Limb (tissue), 2 donors: ENCODE measurements at regions not wholly inside any gene's neighbourhood (a gene's known extent, or its start where the extent isn't known, plus 50 kb on each side); places are given as distances from the start of the nearest gene placed in this dataset.

Experiments used
- DNase-seq, 2 donors: peaks; one replicate each; pipeline ENCODE4 v3.0.0-alpha.2; 2016; ENCODE audit errors: extremely low spot score in 2 of 2

DNA sequence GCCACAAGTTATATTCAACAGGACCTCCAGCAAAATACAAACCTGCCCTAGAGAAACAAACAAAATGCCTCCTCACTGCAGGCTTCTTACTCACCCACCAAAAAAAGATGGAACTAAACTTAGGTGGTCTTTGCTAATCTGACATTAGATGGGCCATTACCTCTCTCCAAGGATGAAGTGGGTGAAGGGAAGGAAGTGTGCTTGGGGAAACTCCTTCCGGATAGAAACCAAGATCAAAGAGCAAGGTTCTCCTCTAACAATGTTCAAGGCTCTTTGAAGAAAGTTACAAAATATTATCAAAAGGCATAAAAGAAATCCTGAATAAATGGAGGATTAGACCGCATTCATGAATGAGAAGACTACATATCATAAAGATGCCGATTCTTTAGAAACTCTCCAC is 187.5 kb downstream of the ADSS2 start:
- no peak for DNase-seq

DNA sequence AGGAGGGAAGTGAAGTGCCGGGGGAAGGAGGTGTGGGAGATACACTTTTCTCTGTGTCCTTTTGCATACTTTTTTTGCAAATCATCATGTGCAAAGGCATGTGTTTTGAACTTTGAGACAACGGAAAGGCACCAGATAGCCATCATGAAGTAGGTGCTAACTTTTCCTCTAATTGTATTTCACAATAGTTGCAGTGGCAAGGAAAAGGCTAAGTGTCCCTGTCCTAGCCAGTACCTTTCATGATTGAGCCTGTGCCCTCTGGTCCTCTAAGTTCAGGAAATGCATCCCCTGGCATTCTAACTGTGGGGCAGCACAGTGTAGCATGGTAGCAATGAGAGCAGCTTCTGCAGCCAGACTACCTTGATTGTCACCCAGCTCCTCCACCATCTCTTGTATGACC is 186.2 kb downstream of the ADSS2 start:
- DNase-seq, result no peak

DNA sequence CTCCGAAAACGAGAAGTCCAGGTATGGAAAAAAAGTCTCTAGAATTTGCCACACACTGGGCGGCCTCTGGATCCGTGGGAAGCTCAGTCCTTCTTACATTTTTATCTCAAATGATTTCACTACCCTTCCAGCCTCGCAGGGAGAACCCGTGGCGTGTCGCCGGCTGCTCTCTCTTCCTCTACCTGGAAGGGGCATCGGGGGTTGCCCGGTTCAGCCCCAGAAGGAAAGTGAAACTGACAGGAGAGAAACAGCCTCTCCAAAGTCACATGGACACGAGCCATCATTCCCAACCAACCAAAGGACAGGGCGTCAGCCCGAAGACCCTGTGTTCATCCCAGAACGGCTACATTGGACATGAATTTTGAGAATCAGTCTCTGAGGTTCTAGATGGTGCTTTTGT is 182.5 kb downstream of the ADSS2 start:
- no peak for DNase-seq

DNA sequence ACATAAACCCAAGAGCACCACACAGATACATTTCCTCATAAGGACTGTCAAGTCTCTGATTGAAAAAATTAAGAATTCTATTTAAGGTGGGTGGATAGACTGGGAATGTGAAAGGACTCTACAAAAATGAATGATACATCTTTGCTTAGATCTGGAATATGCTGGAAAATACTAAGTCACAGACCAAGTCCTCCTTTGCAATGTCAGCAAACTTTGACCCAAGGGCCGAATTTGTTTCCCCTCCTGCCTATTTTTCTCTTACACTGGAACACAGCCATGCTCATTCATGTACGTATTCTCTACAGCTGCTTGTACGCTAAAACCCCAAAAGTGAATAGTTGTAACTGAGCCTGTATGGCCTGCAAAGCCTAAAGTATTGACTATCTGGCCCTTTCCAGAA is 180.7 kb downstream of the ADSS2 start:
- no peak for DNase-seq

DNA sequence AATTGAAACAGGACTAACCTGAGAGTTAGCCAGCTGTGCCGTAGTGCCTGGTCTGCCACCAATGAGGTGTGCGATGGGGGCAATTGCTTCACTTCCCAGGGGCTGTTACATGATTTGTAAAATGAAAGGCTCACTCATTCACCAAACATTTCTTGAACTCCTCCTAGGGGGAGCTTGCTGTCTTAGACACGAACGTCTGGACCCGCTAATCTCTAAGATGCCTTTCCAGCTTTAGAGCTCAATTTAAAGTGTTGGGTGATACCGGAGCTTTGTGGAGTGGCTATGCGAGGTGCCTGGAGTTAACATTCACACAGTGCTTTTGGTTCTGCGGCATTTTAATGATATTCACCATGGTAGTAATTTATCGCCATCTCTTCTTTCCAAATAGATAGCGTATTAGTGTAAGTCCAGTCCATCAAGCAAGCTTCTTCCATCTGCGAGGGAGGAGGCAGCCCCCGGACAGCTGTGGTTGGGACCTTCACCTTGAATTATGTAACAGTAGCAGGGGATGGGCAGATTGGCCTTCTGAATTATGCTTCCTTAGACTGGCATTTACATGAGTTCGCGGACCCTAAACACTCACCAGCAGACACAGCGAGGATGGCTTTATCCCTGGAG is 179.9 kb downstream of the ADSS2 start:
- no peak for DNase-seq

DNA sequence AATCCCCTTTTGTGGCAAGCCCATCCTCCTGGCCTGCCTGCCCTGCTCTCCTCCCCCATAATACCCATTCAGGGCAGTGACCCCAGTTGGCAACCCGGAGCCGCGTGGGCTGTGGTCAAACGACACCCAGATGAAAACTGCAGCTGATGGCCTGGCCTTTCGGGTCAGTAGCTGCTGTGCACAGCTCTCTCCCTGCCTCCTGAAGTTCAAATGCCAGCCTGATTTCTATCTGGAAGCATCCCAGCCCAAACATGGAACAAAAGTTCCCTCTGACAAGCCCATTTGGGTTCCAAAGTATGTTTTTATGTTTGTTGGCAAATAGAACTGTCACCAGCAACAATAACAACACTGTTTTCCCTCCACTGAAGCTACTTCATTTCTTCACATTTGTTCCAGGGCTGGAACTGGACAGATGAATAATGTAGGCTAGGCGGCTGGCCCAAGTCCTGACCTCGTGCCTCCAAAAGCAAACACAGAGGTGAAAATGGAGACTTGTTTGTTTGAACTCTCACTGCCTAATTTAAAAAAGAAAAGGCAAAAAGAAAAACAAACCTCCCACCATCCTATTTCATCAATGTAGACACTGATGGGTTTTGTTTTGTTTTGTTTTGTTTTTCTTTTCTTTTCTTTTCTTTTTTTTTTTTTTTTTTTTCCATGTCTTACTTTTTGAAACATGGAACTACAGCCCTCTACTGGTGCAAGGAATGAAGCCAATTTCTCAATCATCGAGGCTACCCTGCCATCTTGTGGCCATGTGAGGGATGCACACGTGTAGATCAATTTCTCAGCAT is 179.0 kb downstream of the ADSS2 start:
- DNase-seq, result peak; percentile 83 to 87

DNA sequence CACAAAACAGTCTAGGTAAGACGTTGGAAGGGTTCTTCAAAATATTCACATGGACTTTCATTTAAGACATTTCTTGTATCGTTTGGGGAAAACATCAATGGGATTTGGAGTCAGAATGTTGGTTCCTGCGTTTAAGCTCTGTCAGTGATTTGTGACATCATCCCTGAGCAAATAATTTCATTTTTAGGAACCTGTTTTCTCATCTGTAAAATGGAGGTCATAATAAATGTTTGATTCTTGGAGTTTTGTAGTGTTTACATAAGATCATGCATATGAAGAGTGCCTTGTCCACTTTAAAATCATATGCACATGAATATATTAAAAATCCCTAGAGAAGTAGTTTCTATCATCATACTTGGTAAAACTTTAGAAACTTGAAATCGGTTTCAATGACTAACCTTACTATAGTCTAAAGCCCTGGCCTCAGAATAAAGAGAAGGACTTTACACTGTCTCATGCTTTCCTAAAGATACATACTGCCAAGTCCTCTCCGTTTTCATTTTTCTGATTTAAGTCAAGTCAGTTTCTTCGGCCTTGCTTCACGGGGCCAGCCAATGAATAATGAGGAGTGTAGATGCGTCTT is 178.4 kb downstream of the ADSS2 start:
- no peak for DNase-seq

DNA sequence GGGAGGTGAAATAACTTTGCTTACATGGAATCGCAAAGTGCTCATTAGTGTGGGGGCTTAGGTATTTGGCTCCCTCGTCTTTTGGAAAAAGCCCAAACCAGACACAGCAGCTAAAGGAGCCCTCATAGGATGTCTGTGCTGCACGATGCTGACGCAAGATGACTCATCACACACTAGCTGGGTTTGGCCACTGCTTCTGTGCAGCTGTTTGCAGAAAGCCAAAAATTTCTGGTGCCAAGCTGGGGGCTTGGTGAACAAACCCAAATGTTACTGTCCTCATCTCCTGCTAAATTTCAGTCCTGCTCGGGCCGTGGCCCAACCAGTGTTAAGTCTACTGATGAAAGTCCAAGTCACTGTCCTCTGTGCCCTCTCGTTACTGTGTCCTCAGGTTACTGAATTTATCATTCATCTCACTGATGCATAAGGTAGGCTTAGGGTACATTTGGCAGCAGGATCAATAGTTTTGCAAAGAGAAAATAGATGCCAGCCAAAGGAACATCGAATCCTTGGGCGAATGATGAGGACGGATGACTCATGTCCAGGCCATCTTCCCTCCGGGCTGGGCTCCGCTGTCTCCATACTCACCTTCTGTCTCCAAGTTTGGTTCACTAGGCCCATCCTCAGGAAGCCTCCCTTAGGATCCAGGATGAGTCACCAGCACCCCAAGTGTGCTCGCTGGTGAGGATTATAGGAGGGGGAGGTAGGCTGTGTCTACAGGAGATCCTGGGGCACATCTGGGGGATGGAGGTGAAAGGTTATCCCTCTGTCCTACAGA is 177.7 kb downstream of the ADSS2 start:
- peak; percentile 48 to 70 for DNase-seq

DNA sequence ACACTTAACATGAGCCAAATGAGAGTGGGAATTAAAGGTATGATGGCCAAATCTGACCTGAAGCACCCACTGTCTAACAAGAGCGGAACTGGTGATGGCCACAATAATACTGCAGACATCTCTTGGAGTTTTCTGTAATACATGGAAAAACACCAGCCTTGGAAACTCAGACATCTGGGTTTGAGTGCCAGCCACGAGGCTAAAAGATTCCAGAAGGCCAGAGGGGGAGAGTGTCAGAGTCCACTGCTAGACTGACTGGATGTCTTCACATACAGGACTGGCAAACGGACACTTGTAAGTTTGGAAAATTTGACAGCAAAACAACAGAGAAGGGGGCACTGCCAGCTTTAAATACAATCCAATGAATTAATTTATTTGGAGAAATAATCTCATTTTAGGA is 175.1 kb downstream of the ADSS2 start:
- DNase-seq, result no peak

DNA sequence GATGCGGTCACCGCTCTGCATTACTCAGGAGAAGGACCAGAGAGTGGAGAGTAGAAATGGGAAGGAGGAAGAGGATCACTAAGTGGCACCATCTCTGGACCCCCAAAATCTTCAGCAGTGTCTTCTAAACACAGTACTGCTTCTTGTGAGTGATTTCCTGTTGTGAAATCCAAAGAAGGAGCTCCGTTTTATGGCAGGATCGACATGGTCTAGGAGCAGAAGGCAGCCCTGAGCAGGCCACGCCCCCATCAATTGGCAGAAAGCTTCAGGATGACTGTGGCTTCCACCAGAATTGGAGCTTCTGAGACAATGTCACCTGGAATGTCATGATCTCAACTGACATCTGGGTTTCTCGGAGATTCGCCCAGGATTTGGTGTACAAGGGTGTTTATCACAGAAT is 171.5 kb downstream of the ADSS2 start:
- DNase-seq, result no peak

DNA sequence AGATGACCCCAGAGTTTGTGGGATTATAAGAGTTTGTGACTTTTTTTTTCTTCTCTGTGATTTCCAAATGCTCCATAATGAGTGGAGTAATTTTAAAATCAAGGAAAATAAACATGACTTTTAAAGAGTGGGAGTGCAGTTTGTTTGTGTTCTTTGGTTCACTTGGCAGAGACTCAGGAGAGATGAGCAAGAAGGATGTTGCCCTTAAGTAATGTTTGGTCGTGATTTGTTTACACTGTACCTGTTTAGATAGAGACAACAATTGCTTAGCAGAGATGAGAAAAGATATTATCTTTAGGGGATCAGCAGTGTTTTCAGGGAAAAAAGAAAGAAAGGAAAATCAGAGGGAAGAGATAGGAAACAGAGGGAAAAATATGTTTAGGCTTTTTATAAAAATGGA is 170.8 kb downstream of the ADSS2 start:
- DNase-seq, result no peak

DNA sequence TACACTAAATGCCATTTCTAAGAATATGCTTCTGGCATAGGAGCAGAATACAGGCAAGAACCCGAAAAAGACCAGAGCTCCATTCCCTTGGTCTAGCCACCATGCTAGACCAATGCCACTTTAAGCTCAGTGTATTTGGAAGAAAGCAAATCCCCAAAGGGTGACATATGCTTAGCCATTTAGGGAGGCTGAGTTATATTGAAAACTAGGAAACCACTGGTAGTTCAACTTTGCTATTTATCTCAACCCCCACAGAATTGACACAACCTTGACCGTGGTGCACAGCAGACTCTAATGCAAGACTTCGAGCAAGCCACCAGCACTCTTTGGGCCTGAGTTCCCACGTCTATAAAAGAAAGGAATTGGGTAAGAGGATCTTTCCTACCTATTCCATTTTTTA is 167.9 kb downstream of the ADSS2 start:
- no peak for DNase-seq

DNA sequence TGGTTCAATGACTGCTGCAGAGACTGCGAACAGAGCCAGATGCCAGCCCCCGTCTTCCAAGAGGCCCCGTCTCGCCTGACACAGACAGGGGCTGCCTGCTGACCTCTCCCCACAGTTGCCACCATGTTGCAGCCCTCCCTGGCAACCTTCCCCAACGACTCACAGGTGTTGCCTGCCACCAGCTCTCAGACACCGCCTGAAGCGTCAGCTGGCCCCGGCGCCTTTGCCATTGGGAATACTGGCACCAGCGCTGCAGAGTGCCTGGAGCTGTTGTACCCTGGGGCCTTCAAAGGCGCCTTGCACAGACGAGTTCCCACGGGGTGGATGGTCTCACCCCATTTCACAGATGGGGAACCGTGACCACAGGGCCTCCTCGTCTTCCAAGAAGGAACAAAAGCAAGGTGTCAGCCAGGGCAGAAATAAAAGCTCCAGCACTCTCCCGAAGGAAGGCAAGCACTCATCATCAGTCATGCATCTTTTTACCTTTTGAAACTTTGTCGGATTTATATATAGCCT is 167.0 kb downstream of the ADSS2 start:
- DNase-seq, result no peak

DNA sequence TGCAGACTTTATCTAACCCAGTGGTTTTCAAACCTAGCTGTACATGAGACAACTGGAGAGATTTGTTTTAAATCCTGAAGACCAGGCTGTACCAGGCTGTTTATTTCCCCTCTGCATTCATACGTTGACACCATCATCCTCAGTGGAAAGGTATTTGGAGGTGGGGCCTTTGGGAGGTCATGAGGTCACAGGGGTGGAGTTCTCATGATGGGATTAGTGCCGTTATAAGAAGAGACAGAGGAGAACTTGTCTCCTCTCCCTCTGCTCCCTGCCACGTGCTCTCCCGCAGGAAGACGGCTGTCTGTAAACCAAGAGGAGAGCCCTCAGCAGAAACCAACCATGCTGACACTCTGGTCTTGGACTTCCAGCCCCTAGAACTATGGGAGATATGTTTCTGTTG is 165.4 kb downstream of the ADSS2 start:
- DNase-seq, result no peak

DNA sequence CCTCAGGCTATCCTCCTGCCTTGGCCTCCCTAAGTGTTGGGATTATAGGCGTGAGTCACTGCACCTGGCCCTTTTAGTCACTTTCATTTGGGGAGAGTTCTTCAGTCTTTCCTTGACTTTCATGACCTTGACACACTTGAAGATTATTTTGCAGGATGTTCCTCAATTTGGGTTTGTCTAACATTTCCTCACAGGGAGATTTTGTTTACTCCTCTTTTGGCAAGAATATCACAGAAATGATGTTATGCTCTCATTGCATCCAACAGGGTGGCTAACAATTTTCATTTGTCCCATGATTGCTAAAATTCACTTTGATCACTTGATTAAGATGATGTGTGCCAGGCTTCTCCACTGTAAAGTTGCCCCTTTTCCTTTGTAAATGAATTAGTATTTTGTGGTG is 164.0 kb downstream of the ADSS2 start:
- DNase-seq, result no peak

DNA sequence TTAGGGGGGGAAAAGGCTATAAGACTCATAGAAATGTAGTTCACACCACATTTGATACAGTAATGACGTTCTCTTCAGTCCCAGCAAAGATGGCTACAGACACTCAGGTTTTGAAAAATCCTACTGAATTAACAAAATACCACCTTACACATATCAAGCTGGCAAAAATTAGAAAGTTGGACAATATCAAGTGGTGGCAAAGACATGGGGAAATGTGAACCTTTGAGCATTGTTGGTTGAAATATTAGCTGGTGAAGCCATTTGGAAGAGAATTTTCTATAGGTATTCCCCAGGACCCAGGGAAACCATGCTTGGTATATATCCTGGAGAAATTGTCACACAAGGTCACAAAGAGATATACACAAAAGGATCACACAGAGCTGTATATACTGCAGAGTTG is 163.0 kb downstream of the ADSS2 start:
- DNase-seq, result no peak

DNA sequence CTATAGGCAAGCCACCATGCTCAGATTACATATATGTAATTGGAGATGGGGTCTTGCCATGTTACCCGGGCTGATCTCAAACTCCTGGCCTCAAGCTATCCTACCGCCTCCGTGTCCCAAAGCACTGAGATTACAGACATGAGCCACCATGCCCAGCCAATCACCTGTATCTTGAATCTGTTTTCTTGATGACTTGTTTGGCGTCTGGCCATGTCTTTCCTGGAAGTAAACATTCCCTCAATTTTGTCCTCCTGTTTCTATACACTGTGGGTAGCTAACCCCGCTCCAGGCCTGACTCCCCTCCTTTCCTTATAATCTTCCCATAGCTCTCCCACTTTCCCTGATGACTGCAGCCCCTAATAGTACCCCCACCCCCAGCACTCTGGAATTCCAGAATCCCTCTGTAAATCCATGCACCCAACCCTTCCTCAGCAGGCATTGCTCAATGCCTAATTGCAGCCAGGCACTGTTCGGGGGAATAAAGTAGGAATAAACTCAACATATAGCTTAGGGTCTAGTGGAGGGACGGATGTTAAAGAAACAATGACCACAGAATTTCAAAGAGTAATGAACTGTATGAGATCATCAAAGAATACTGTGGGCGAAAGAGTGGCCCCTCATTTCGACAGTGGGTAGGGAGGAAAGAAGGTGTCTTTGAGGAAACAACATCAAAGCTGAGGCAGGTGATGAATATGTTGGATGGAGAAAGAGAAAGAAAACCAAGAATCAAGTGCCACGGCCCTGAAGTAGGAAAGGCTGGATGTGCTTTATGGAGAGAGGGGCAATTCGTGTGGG is 161.5 kb downstream of the ADSS2 start:
- DNase-seq, result no peak

DNA sequence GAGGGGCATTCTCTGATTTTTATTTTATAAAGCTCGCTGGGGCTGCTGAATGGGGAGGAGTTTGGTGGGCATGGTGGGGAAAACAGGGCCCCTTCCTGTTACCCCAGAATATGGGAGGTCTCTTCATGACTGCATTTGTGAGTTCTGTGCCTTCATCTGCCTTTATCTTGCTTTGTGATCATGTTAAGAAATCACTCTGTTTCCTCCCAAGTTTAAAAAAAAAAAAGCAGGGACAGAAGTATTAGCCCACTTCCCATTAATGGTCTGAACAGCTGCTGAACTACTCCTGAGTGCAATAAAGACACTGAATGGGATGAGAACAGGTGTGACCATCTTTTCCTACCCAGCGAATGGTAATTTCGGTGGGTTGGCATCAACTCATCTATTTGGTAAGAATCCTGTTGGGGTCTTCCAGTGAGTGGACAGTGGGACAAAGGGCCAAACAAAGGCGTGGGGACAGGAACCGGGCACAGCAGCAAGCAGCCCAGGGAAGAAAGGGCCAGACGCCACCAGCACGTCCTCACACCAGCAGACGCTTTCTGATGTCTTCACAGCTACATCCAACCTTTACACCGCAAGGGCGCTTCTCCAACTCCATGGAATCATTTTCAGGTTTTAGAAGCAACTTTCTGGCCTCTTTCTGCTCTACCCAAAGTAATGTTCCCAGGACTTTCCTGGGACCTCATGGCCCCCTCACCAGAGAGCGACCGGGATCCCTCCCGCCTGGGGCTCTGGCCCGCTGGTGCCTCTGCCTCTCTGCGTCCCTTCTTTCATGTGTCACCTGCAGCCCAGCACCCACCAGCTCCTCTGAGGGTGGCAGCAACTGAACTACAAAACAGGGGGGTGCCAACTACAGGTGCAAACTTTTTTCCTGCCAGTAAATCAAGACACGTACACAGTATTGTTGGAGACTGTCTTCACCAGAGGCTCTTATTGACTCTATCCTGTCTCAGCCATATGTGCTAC is 160.2 kb downstream of the ADSS2 start:
- no peak for DNase-seq

DNA sequence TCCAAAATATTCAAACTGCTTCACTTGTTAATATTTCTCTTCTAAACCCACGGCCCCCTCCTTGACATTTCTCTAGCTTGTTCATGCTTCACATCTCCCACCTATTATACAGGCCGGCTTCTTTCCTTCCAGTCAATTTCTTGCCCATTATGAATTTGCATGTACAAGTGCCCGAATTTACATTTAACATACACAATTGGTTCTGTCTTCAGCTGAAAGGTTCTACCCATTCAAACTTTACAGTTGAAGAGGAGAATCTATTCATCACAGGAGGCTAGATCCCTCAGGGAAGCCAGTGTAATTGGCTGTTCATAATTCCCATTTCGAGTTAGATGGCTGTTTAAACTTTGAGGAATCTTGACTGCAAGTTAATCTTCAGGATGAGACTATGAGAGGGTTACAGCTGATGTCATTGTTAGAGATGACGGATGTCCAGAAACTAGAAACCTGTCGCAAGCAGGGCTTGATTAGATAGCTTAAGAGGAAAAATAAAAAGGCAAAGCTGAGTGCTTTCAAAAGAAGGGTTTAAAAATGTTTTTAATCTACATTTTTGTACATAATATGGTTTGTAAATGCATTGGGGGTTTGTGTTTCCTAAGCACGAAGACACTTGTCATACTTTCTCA is 157.0 kb downstream of the ADSS2 start:
- DNase-seq, result no peak

DNA sequence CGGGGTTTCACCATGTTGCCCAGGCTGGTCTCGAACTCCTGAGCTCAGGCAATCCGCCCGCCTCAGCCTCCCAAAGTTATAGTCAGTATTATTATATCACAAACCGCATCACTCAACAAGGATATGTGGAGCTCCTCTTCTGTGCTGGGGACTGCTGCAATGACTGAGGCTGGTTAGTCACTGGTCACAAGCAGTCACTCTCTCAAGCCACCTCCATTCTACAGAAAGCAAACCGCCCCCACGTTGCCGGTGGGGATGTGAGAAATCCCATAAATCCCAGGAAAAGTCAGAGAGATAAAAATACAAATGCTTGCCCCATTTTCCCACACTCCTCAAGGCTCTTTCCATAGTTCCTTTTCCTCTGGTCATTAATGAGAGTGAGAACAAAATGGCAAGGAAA is 155.7 kb downstream of the ADSS2 start:
- no peak for DNase-seq
